ENCODE measurements at regions not wholly inside any gene's neighbourhood (a gene's known extent, or its start where the extent isn't known, plus 50 kb on each side); places are given as distances from the start of the nearest gene placed in this dataset.

DNA sequence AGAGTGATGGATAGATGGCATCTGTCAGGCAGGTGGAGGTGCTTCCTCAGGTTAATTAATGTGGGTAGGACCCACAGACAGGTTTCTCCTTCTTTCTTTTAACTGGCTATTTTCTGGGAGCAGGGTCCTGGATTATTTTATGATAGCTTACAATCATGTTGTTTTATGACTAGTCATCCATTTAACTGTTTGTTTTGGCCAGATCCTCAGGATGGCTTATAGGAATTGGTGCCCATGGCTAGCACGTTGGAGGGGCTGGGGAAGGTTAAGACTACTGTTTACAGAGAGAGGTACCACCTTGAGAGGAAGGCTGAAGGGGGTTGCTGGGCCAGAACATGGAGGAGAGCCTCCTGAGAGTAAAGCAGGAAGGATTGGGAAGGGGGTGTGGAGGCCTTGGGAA is 78.0 kb upstream of the MGAT5 start:
- TF ChIP-seq RARB (CRISPR knock-in tag; IDR thresholded peaks at IDR 0.05) = no peak
- TF ChIP-seq CSRNP3 (CRISPR knock-in tag; IDR thresholded peaks at IDR 0.05) = no peak
- TF ChIP-seq ZFP3 (CRISPR knock-in tag; IDR thresholded peaks at IDR 0.05) = no peak
- TF ChIP-seq SNAI2 (CRISPR knock-in tag; IDR thresholded peaks at IDR 0.05) = no peak
- TF ChIP-seq PATZ1 (CRISPR knock-in tag; IDR thresholded peaks at IDR 0.05; ENCODE audit: borderline replicate concordance) = no peak
- TF ChIP-seq ISL1 (CRISPR knock-in tag; IDR thresholded peaks at IDR 0.05) = no peak
- TF ChIP-seq POU6F1 (CRISPR knock-in tag; IDR thresholded peaks at IDR 0.05; ENCODE audit: borderline replicate concordance, low read depth) = no peak
- no peak for TF ChIP-seq CSDC2 (CRISPR knock-in tag; IDR thresholded peaks at IDR 0.05)

Measured in SK-N-SH treated with all-trans-retinoic acid at 6 μM for 48 hours (cell line).